Large intestine (tissue), 3 donors: ENCODE measurements at regions not wholly inside any gene's neighbourhood (a gene's known extent, or its start where the extent isn't known, plus 50 kb on each side); places are given as distances from the start of the nearest gene placed in this dataset.

Experiments used
- DNase-seq, 2 donors: peaks; one replicate each; pipeline versions ENCODE4 v3.0.0 to v3.0.0-alpha.2; 2013
- H3K27ac ChIP-seq: one replicate; pipeline ENCODE4 v1.5.1; 2013; ENCODE audit warnings: low read length
- H3K27me3 ChIP-seq: 2 replicates; pipeline ENCODE4 v1.6.1; 2013; ENCODE audit warnings: low read length; ENCODE audit not compliant: control insufficient read depth, insufficient read depth
- H3K36me3 ChIP-seq: 2 replicates; pipeline ENCODE4 v1.6.1; 2013; ENCODE audit warnings: low read length; ENCODE audit not compliant: control insufficient read depth, insufficient read depth
- H3K4me1 ChIP-seq: one replicate; pipeline ENCODE4 v1.6.1; 2013; ENCODE audit warnings: low read length; ENCODE audit not compliant: control insufficient read depth, insufficient read depth
- H3K4me3 ChIP-seq: one replicate; pipeline ENCODE4 v1.5.1; 2013; ENCODE audit warnings: low read length
- H3K9me3 ChIP-seq: one replicate; pipeline ENCODE4 v1.6.1; 2013; ENCODE audit warnings: mild to moderate bottlenecking, low read depth, low read length, moderate library complexity; ENCODE audit not compliant: control insufficient read depth
- WGBS: methylation state at CpG from one replicate; pipeline ENCODE4 v1.1.5; 2013; ENCODE audit warnings: low lambda C conversion rate; ENCODE audit not compliant: insufficient coverage; 5-methylcytosine and 5-hydroxymethylcytosine counted together

- H3K9me3 ChIP-seq = no peaks in the 10 kb centered on the region
- no peaks in the 10 kb centered on the region for H3K36me3 ChIP-seq
- peak overlapping the region; percentile 38 for H3K27ac ChIP-seq
- peak; percentile 24 to 45 for DNase-seq
- no peak overlapping the region for H3K4me3 ChIP-seq
- no peaks in the 10 kb centered on the region for H3K4me1 ChIP-seq
- H3K27me3 ChIP-seq = peaks cover 7% of the 10 kb centered on the region
- no CpG with 5 or more reads among the region's 13 CpGs for WGBS
Observed at GRCh38 chr12:3336606-3337311, 154.2 kb upstream of the PRMT8 start.

- Histone ChIP-seq H3K36me3 (no peaks in the 10 kb centered on the region), H3K4me1 (no peaks in the 10 kb centered on the region), H3K27me3 (peaks cover 11% of the 10 kb centered on the region), H3K4me3 (no peak overlapping the region), H3K9me3 (no peaks in the 10 kb centered on the region), H3K27ac (no peak overlapping the region)
- WGBS = no CpG with 5 or more reads among the region's 5 CpGs
- DNase-seq = no peak
Observed at GRCh38 chr12:3337944-3338343, 153.1 kb upstream of the PRMT8 start.

- no peaks in the 10 kb centered on the region for H3K36me3 ChIP-seq
- H3K4me1 ChIP-seq = no peaks in the 10 kb centered on the region
- H3K4me3 ChIP-seq = no peak overlapping the region
- H3K27me3 ChIP-seq = peaks cover 11% of the 10 kb centered on the region
- no peak overlapping the region for H3K27ac ChIP-seq
- H3K9me3 ChIP-seq = no peaks in the 10 kb centered on the region
- WGBS = no CpG with 5 or more reads among the region's 7 CpGs
- no peak for DNase-seq
Observed at GRCh38 chr12:3339221-3339620, 151.8 kb upstream of the PRMT8 start.

GRCh38 chr12:3341594-3341993, 149.4 kb upstream of the PRMT8 start:
- WGBS = no CpG with 5 or more reads among the region's 4 CpGs
- no peaks in the 10 kb centered on the region for H3K36me3 ChIP-seq
- no peak for DNase-seq
- H3K4me1 ChIP-seq = no peaks in the 10 kb centered on the region
- H3K27ac ChIP-seq = no peak overlapping the region
- H3K9me3 ChIP-seq = no peaks in the 10 kb centered on the region
- no peak overlapping the region for H3K4me3 ChIP-seq
- H3K27me3 ChIP-seq = peaks cover 11% of the 10 kb centered on the region

GRCh38 chr12:3342051-3342450, 149.0 kb upstream of the PRMT8 start:
- DNase-seq = peak; percentile 19 to 31
- Histone ChIP-seq H3K27me3 (peaks cover 11% of the 10 kb centered on the region), H3K4me1 (no peaks in the 10 kb centered on the region), H3K9me3 (no peaks in the 10 kb centered on the region), H3K4me3 (no peak overlapping the region), H3K27ac (no peak overlapping the region), H3K36me3 (no peaks in the 10 kb centered on the region)
- WGBS = no CpG with 5 or more reads among the region's 8 CpGs

- WGBS = 83% methylated on average over 2 of the region's 5 CpGs
- peaks cover 16% of the 10 kb centered on the region for H3K27me3 ChIP-seq
- no peak for DNase-seq
- no peaks in the 10 kb centered on the region for H3K4me1 ChIP-seq
- no peak overlapping the region for H3K4me3 ChIP-seq
- H3K27ac ChIP-seq = no peak overlapping the region
- H3K9me3 ChIP-seq = no peaks in the 10 kb centered on the region
- no peaks in the 10 kb centered on the region for H3K36me3 ChIP-seq
Observed at GRCh38 chr12:3348055-3348454, 142.9 kb upstream of the PRMT8 start.

GRCh38 chr12:3350432-3350831, 140.6 kb upstream of the PRMT8 start:
- Histone ChIP-seq H3K9me3 (no peaks in the 10 kb centered on the region), H3K4me3 (no peak overlapping the region), H3K36me3 (no peaks in the 10 kb centered on the region), H3K27me3 (peaks cover 16% of the 10 kb centered on the region), H3K27ac (no peak overlapping the region), H3K4me1 (no peaks in the 10 kb centered on the region)
- WGBS = no CpG with 5 or more reads among the region's 4 CpGs
- no peak for DNase-seq

GRCh38 chr12:3351731-3352130, 139.3 kb upstream of the PRMT8 start:
- DNase-seq = no peak
- H3K36me3 ChIP-seq = no peaks in the 10 kb centered on the region
- WGBS = no CpG with 5 or more reads among the region's 4 CpGs
- H3K27ac ChIP-seq = no peak overlapping the region
- H3K4me3 ChIP-seq = no peak overlapping the region
- no peaks in the 10 kb centered on the region for H3K9me3 ChIP-seq
- H3K27me3 ChIP-seq = peaks cover 19% of the 10 kb centered on the region
- no peaks in the 10 kb centered on the region for H3K4me1 ChIP-seq

- 83% methylated on average over 1 of the region's 6 CpGs for WGBS
- no peak overlapping the region for H3K27ac ChIP-seq
- no peaks in the 10 kb centered on the region for H3K9me3 ChIP-seq
- H3K36me3 ChIP-seq = no peaks in the 10 kb centered on the region
- no peak for DNase-seq
- peaks cover 20% of the 10 kb centered on the region for H3K27me3 ChIP-seq
- no peaks in the 10 kb centered on the region for H3K4me1 ChIP-seq
- no peak overlapping the region for H3K4me3 ChIP-seq
Observed at GRCh38 chr12:3352230-3352629, 138.8 kb upstream of the PRMT8 start.

- no CpG with 5 or more reads among the region's 9 CpGs for WGBS
- Histone ChIP-seq H3K27ac (no peak overlapping the region), H3K4me1 (no peaks in the 10 kb centered on the region), H3K4me3 (no peak overlapping the region), H3K9me3 (no peaks in the 10 kb centered on the region), H3K36me3 (no peaks in the 10 kb centered on the region), H3K27me3 (peaks cover 24% of the 10 kb centered on the region)
- no peak for DNase-seq
Observed at GRCh38 chr12:3353621-3354020, 137.4 kb upstream of the PRMT8 start.

GRCh38 chr12:3354586-3354985, 136.4 kb upstream of the PRMT8 start:
- no peak for DNase-seq
- Histone ChIP-seq H3K4me1 (no peaks in the 10 kb centered on the region), H3K36me3 (no peaks in the 10 kb centered on the region), H3K9me3 (no peaks in the 10 kb centered on the region), H3K4me3 (no peak overlapping the region), H3K27me3 (peaks cover 19% of the 10 kb centered on the region), H3K27ac (no peak overlapping the region)
- no CpG with 5 or more reads among the region's 3 CpGs for WGBS
